HepG2 (cell line): ENCODE measurements at regions not wholly inside any gene's neighbourhood (a gene's known extent, or its start where the extent isn't known, plus 50 kb on each side); places are given as distances from the start of the nearest gene placed in this dataset.

Source experiments
- EZH2 ChIP-seq: conservative IDR thresholded peaks from 2 replicates; pipeline ENCODE4 v1.6.1; 2012; ENCODE audit warnings: mild to moderate bottlenecking, low read depth, low read length, moderate library complexity
- GABPA ChIP-seq, 2 experiments: IDR thresholded peaks; 2 replicates each; pipeline ENCODE4 v1.6.1; 2011 to 2016; ENCODE audit warnings: low read depth in 2 of 2, low read length in 1 of 2, missing biosample characterization in 1 of 2, missing genetic modification characterization in 1 of 2
- NR1H2 ChIP-seq: sonication (generic); formaldehyde crosslinking; IDR thresholded peaks from 2 replicates; pipeline ENCODE4 v1.8.1; 2022; ENCODE audit warnings: low read depth, missing genetic modification reagents, borderline replicate concordance
- POLR2A ChIP-seq, 2 experiments: IDR thresholded peaks; 2 replicates each; pipeline ENCODE4 v1.6.1; 2011; ENCODE audit warnings: low read depth in 2 of 2, low read length in 2 of 2, mild to moderate bottlenecking in 1 of 2, moderate library complexity in 1 of 2; ENCODE audit not compliant: insufficient read depth in 1 of 2
- SIN3B ChIP-seq: fragments of 150-350 bp; IDR thresholded peaks from 2 replicates; pipeline ENCODE4 v1.6.1; 2014; ENCODE audit warnings: low read length
- TCF12 ChIP-seq, 2 experiments: fragments of 450-650 bp in 1 of 2; sonication (generic) in 1 of 2; formaldehyde crosslinking in 1 of 2; IDR thresholded peaks; 2 replicates each; pipeline versions ENCODE4 v1.6.1 to v1.8.0; 2017 to 2022; ENCODE audit warnings: antibody characterized with exemption in 1 of 2, mild to moderate bottlenecking in 1 of 2, missing genetic modification reagents in 1 of 2, moderate library complexity in 1 of 2
- YEATS2 ChIP-seq: sonication (generic); formaldehyde crosslinking; IDR thresholded peaks from 2 replicates; pipeline ENCODE4 v1.4.0; 2020; ENCODE audit warnings: missing genetic modification reagents, borderline replicate concordance
- ZNF282 ChIP-seq: fragments of 450-650 bp; IDR thresholded peaks from 2 replicates; pipeline ENCODE4 v1.6.1; 2018; ENCODE audit not compliant: partially characterized antibody
- ZNF766 ChIP-seq: sonication (generic); formaldehyde crosslinking; IDR thresholded peaks from 2 replicates; pipeline ENCODE4 v1.5.0; 2020; ENCODE audit warnings: missing genetic modification reagents, borderline replicate concordance

DNA sequence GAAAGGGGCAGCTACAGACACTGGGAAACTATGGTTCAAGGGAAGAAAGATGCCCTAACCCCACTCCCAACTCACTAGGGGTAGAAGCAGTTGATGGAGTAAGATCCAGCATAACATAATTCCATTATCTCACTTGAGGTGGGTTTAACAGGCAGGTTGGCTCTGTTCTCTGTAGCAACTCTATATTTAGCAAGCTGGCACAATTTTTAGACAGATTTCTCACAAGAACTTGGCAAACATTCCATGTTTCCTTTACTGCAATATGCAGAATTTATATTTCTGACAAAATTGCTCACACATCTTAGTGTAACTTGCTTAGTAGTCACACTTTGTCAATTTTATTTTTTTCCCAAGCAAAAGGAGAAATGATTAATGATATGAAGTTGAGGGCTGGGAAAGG, 475.4 kb downstream of the RMST start:
- TF ChIP-seq ZNF766 (no peak), EZH2 (no peak), NR1H2 (CRISPR knock-in tag) (no peak), YEATS2 (CRISPR knock-in tag) (no peak), POLR2A (IDR thresholded peaks at IDR 0.05; ENCODE audit: insufficient read depth in 1 of 2, low read depth in 2 of 2, low read length in 2 of 2) (no peak), ZNF282 (no peak), SIN3B (no peak), GABPA (IDR thresholded peaks at IDR 0.05; ENCODE audit: low read depth, low read length) (no peak), GABPA (CRISPR knock-in tag; IDR thresholded peaks at IDR 0.05; ENCODE audit: low read depth) (no peak), TCF12 (IDR thresholded peaks at IDR 0.05) (no peak), TCF12 (CRISPR knock-in tag; IDR thresholded peaks at IDR 0.05) (no peak)
